Neural cell (in vitro differentiated cells): ENCODE measurements at regions not wholly inside any gene's neighbourhood (a gene's known extent, or its start where the extent isn't known, plus 50 kb on each side); places are given as distances from the start of the nearest gene placed in this dataset.

Source experiments
- H2AFZ ChIP-seq: fragments of 200-600, 300-800 bp; sonication (generic), shearing (Covaris generic); 2 replicates; pipeline ENCODE4 v1.6.0; 2014; ENCODE audit warnings: low read depth, mild to moderate bottlenecking, antibody characterized with exemption, low read length, moderate library complexity
- H3F3A ChIP-seq: fragments of 200-600 bp; shearing (Covaris generic); 2 replicates; pipeline ENCODE4 v1.6.1; 2016; ENCODE audit warnings: mild to moderate bottlenecking, moderate library complexity, mixed read lengths, antibody characterized with exemption, low read length; ENCODE audit not compliant: insufficient read depth, poor library complexity, severe bottlenecking
- H3K27ac ChIP-seq: fragments of 200-600, 300-800 bp; sonication (generic), shearing (Covaris generic); 2 replicates; pipeline ENCODE4 v1.5.1; 2014; ENCODE audit warnings: mild to moderate bottlenecking, low read length, moderate library complexity
- H3K27me3 ChIP-seq: fragments of 300-800, 200-600 bp; sonication (generic), shearing (Covaris generic); 2 replicates; pipeline ENCODE4 v1.6.0; 2014; ENCODE audit warnings: mild to moderate bottlenecking, low read depth, low read length, moderate library complexity; ENCODE audit not compliant: insufficient read depth
- H3K36me3 ChIP-seq: fragments of 300-800, 200-600 bp; sonication (generic), shearing (Covaris generic); 2 replicates; pipeline ENCODE4 v1.5.1; 2014; ENCODE audit warnings: mild to moderate bottlenecking, antibody characterized with exemption, low read length, moderate library complexity; ENCODE audit not compliant: insufficient read depth
- H3K4me2 ChIP-seq: fragments of 300-800, 200-600 bp; sonication (generic), shearing (Covaris generic); 2 replicates; pipeline ENCODE4 v1.6.0; 2014; ENCODE audit warnings: mild to moderate bottlenecking, low read length
- H3K4me3 ChIP-seq: fragments of 300-800, 200-600 bp; sonication (generic), shearing (Covaris generic); 2 replicates; pipeline ENCODE4 v1.5.1; 2014; ENCODE audit warnings: mild to moderate bottlenecking, low read length, moderate library complexity
- H3K79me2 ChIP-seq: fragments of 200-600 bp; shearing (Covaris generic); replicated peaks from 2 replicates; pipeline ENCODE4 v1.6.0; 2014; ENCODE audit warnings: mild to moderate bottlenecking, low read length, moderate library complexity; ENCODE audit not compliant: insufficient read depth
- H3K9ac ChIP-seq: fragments of 300-800, 200-600 bp; sonication (generic), shearing (Covaris generic); 2 replicates; pipeline ENCODE4 v1.6.1; 2016; ENCODE audit warnings: mild to moderate bottlenecking, low read length, mixed read lengths
- H3K9me2 ChIP-seq: fragments of 200-600 bp; shearing (Covaris generic); 2 replicates; pipeline ENCODE4 v1.6.1; 2016; ENCODE audit warnings: mild to moderate bottlenecking, low read length, mixed read lengths; ENCODE audit not compliant: insufficient read depth
- H3K9me3 ChIP-seq: fragments of 200-600, 300-800 bp; sonication (generic), shearing (Covaris generic); 2 replicates; pipeline ENCODE4 v1.6.1; 2016; ENCODE audit warnings: mild to moderate bottlenecking, mixed run types, low read length, moderate library complexity, mixed read lengths
- H4K20me1 ChIP-seq: fragments of 200-600 bp; shearing (Covaris generic); 2 replicates; pipeline ENCODE4 v1.6.1; 2016; ENCODE audit warnings: mild to moderate bottlenecking, mixed run types; ENCODE audit not compliant: insufficient read depth
- EP300 ChIP-seq: fragments of 450-650 bp; conservative IDR thresholded peaks from 2 replicates; pipeline ENCODE4 v1.6.1; 2014; ENCODE audit warnings: antibody characterized with exemption, mild to moderate bottlenecking, moderate library complexity; ENCODE audit not compliant: poor library complexity, severe bottlenecking
- POLR2AphosphoS5 ChIP-seq: IDR thresholded peaks from 2 replicates; pipeline ENCODE4 v1.6.1; 2012
- RAD21 ChIP-seq: fragments of 450-650 bp; conservative IDR thresholded peaks from 2 replicates; pipeline ENCODE4 v1.6.1; 2014; ENCODE audit warnings: antibody characterized with exemption, mild to moderate bottlenecking, moderate library complexity
- TAF1 ChIP-seq: IDR thresholded peaks from 2 replicates; pipeline ENCODE4 v1.6.1; 2012; ENCODE audit warnings: low read depth
- TF ChIP-seq, protein P1 (sequence below): IDR thresholded peaks from 2 replicates; pipeline ENCODE4 v1.6.1; 2012; ENCODE audit warnings: borderline replicate concordance
- TF ChIP-seq, protein P2 (sequence below): fragments of 450-650 bp; IDR thresholded peaks from 2 replicates; pipeline ENCODE4 v1.5.1; 2014; ENCODE audit warnings: antibody characterized with exemption, mild to moderate bottlenecking, moderate library complexity; ENCODE audit not compliant: poor library complexity, severe bottlenecking

DNA sequence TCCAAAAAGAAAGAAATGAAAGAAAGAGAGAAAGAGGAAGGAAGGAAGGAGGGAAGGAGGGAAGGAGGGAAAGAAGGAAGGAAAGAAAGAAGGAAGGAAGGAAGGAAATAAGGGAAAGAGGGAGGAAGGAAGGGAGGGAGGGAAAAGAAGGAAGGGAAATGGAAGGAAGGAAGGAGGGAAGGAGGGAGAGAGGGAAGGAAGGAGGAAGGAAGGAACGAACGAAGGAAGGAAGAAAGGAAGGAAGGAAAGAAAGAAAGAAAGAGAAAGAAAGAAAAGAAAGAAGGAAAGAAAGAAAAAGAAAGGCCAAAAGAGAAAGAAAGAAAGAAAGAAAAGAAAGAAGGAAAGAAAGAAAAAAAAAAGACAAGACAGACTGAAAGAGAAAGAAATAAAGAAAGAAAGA, 263.9 kb upstream of the ATP10B start:
- Histone ChIP-seq H3K9me2 (no peaks in the 10 kb centered on the region), H3K27me3 (no peaks in the 10 kb centered on the region), H3F3A (no peaks in the 10 kb centered on the region), H3K36me3 (no peaks in the 10 kb centered on the region), H4K20me1 (no peaks in the 10 kb centered on the region), H3K79me2 (no peaks in the 10 kb centered on the region), H2AFZ (no peak overlapping the region), H3K9me3 (no peaks in the 10 kb centered on the region), H3K4me3 (no peak overlapping the region), H3K27ac (no peak overlapping the region), H3K9ac (no peak overlapping the region), H3K4me2 (no peak overlapping the region)
- no peak for TF ChIP-seq EP300

DNA sequence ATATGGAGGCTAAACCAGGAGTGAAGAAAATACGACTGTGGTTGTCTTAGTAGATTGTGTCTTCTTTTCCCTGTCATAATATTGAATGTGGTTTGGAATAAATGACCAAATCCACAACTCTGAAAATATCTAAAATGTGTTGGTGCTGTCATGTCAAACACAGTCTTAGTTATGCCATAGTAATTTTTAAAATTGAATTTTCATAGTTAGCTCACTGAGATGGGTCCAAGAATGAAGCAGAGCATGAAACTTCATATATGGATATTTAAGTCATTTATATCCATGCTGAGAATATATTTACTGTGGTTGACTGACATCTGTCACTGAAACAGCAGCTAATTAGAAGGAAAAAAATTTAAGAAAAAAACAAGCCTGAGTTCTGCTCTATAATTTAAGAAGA, 260.4 kb upstream of the ATP10B start:
- no peaks in the 10 kb centered on the region for H3K9me3 ChIP-seq
- H3K36me3 ChIP-seq, result no peaks in the 10 kb centered on the region
- no peak overlapping the region for H3K9ac ChIP-seq
- H3K4me3 ChIP-seq, result no peak overlapping the region
- H3F3A ChIP-seq, result no peaks in the 10 kb centered on the region
- H3K27me3 ChIP-seq, result no peaks in the 10 kb centered on the region
- no peak overlapping the region for H3K27ac ChIP-seq
- no peak overlapping the region for H3K4me2 ChIP-seq
- no peak overlapping the region for H2AFZ ChIP-seq
- H3K9me2 ChIP-seq, result no peaks in the 10 kb centered on the region
- no peaks in the 10 kb centered on the region for H3K79me2 ChIP-seq
- TF ChIP-seq RAD21 (no peak), EP300 (peak; percentile 17)
- H4K20me1 ChIP-seq, result no peaks in the 10 kb centered on the region

DNA sequence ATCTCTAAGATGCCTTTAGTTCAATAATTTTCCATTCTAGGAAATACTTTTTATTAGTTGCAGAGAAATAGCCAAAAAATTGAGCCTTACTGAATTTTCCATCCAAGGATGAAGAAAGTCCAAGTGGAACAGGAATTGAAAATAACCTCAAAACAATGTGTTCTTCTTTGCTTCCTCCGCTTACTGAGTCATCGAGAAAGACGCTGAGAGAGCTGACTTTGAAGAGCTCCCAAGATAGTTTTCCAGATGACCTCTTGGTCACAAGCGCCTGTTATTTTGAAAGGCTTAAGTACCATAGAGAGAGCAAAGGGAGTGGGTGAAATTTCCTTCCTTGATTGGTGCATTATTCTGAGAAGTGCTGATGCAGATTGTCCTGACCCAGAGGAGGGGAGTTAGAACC, 253.5 kb upstream of the ATP10B start:
- no peaks in the 10 kb centered on the region for H3F3A ChIP-seq
- H3K27me3 ChIP-seq, result no peaks in the 10 kb centered on the region
- no peaks in the 10 kb centered on the region for H3K79me2 ChIP-seq
- no peaks in the 10 kb centered on the region for H3K9me2 ChIP-seq
- no peak overlapping the region for H3K9ac ChIP-seq
- no peaks in the 10 kb centered on the region for H3K36me3 ChIP-seq
- TF ChIP-seq RAD21, result no peak
- TF ChIP-seq EP300, result no peak
- TF ChIP-seq, protein P1, sequence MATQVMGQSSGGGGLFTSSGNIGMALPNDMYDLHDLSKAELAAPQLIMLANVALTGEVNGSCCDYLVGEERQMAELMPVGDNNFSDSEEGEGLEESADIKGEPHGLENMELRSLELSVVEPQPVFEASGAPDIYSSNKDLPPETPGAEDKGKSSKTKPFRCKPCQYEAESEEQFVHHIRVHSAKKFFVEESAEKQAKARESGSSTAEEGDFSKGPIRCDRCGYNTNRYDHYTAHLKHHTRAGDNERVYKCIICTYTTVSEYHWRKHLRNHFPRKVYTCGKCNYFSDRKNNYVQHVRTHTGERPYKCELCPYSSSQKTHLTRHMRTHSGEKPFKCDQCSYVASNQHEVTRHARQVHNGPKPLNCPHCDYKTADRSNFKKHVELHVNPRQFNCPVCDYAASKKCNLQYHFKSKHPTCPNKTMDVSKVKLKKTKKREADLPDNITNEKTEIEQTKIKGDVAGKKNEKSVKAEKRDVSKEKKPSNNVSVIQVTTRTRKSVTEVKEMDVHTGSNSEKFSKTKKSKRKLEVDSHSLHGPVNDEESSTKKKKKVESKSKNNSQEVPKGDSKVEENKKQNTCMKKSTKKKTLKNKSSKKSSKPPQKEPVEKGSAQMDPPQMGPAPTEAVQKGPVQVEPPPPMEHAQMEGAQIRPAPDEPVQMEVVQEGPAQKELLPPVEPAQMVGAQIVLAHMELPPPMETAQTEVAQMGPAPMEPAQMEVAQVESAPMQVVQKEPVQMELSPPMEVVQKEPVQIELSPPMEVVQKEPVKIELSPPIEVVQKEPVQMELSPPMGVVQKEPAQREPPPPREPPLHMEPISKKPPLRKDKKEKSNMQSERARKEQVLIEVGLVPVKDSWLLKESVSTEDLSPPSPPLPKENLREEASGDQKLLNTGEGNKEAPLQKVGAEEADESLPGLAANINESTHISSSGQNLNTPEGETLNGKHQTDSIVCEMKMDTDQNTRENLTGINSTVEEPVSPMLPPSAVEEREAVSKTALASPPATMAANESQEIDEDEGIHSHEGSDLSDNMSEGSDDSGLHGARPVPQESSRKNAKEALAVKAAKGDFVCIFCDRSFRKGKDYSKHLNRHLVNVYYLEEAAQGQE, result no peak
- no peak for TF ChIP-seq POLR2AphosphoS5
- H3K9me3 ChIP-seq, result no peaks in the 10 kb centered on the region
- H2AFZ ChIP-seq, result no peak overlapping the region
- no peak overlapping the region for H3K27ac ChIP-seq
- no peaks in the 10 kb centered on the region for H4K20me1 ChIP-seq
- no peak overlapping the region for H3K4me3 ChIP-seq
- H3K4me2 ChIP-seq, result no peak overlapping the region

DNA sequence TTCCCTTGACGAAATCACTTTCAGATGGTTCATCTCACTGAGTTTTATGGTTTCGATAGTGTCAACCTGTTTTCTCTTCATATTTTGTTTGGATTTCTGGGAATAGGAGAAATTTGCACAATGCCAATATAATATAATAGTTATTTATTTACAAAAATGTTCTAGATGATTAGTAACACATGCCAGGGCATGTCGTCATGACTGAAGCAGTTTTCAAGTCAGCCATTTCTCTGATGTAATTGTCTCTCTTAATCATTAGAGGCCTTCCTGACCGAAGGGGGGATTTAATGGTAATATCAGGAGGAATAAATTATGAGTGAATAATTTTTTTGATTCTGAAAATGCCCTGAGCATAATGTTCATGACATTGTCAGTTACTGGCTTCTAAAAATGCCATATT, 246.5 kb upstream of the ATP10B start:
- Histone ChIP-seq H3K4me2 (no peak overlapping the region), H3K27me3 (no peaks in the 10 kb centered on the region), H3K9ac (no peak overlapping the region), H3K79me2 (no peaks in the 10 kb centered on the region), H3K27ac (no peak overlapping the region), H3F3A (no peaks in the 10 kb centered on the region), H4K20me1 (no peaks in the 10 kb centered on the region), H3K4me3 (no peak overlapping the region), H3K9me2 (no peaks in the 10 kb centered on the region), H3K36me3 (no peaks in the 10 kb centered on the region), H3K9me3 (no peaks in the 10 kb centered on the region), H2AFZ (no peak overlapping the region)
- TF ChIP-seq, protein P2, sequence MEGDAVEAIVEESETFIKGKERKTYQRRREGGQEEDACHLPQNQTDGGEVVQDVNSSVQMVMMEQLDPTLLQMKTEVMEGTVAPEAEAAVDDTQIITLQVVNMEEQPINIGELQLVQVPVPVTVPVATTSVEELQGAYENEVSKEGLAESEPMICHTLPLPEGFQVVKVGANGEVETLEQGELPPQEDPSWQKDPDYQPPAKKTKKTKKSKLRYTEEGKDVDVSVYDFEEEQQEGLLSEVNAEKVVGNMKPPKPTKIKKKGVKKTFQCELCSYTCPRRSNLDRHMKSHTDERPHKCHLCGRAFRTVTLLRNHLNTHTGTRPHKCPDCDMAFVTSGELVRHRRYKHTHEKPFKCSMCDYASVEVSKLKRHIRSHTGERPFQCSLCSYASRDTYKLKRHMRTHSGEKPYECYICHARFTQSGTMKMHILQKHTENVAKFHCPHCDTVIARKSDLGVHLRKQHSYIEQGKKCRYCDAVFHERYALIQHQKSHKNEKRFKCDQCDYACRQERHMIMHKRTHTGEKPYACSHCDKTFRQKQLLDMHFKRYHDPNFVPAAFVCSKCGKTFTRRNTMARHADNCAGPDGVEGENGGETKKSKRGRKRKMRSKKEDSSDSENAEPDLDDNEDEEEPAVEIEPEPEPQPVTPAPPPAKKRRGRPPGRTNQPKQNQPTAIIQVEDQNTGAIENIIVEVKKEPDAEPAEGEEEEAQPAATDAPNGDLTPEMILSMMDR, result no peak
- no peak for TF ChIP-seq TAF1
